Fibroblast of lung (primary cell): ENCODE measurements at regions not wholly inside any gene's neighbourhood (a gene's known extent, or its start where the extent isn't known, plus 50 kb on each side); places are given as distances from the start of the nearest gene placed in this dataset.

Source experiments
- EZH2 ChIP-seq: IDR thresholded peaks from 2 replicates; pipeline ENCODE4 v1.5.1; 2012; ENCODE audit warnings: low read length, control low read depth, mild to moderate bottlenecking; ENCODE audit errors: missing control alignments
- TF ChIP-seq, protein P1 (sequence below), 2 donors: IDR thresholded peaks in 1 of 2; conservative IDR thresholded peaks in 1 of 2; 1 replicate in 1 of 2; 2 replicates in 1 of 2; pipeline ENCODE4 v1.5.1; 2011 to 2012; ENCODE audit warnings: low read length in 2 of 2, control low read depth in 1 of 2, inconsistent platforms in 1 of 2, low read depth in 1 of 2, mild to moderate bottlenecking in 1 of 2

DNA sequence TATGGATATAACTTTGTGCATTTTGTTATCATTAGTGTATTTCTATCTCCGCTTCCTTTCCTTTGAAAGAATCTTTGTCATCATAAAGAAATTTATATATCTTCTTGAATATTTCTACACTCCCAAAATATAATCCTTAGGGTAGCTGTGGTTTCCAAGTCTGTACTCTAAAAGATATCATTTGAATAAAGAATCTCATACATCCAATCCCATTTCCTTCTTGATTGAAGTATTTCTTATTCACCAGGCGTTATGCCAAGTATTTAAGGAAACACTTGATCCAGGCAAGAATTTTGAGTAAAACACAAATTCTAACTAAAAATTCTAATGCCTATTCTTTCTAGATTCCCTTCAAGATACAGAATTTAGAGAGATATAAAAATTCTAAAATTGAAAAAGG is 821.8 kb downstream of the GALC start:
- TF ChIP-seq, protein P1, sequence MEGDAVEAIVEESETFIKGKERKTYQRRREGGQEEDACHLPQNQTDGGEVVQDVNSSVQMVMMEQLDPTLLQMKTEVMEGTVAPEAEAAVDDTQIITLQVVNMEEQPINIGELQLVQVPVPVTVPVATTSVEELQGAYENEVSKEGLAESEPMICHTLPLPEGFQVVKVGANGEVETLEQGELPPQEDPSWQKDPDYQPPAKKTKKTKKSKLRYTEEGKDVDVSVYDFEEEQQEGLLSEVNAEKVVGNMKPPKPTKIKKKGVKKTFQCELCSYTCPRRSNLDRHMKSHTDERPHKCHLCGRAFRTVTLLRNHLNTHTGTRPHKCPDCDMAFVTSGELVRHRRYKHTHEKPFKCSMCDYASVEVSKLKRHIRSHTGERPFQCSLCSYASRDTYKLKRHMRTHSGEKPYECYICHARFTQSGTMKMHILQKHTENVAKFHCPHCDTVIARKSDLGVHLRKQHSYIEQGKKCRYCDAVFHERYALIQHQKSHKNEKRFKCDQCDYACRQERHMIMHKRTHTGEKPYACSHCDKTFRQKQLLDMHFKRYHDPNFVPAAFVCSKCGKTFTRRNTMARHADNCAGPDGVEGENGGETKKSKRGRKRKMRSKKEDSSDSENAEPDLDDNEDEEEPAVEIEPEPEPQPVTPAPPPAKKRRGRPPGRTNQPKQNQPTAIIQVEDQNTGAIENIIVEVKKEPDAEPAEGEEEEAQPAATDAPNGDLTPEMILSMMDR (conservative IDR thresholded peaks at IDR 0.05 in 1 of 2, IDR thresholded peaks at IDR 0.05 in 1 of 2; ENCODE audit: low read depth in 1 of 2, low read length in 2 of 2): no peak
- TF ChIP-seq EZH2: no peak
